ENCODE measurements at regions not wholly inside any gene's neighbourhood (a gene's known extent, or its start where the extent isn't known, plus 50 kb on each side); places are given as distances from the start of the nearest gene placed in this dataset.

DNA sequence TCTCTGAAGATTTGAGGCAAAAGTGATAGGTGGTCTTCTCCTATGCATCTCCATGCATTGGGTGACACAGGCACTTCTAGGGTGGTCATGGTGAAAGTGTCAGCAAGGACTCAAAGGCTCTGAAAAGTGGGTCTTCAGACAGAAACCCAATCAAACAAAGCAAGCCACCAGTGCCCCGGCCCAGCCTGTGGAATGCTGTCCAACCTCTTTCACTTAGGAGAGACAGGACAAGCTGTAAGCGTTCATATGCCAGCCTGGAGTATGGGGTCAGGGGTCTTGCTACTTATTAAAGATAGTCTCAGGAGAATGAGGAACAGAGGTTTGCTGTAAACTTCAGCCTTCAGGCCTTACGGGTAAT, 324.5 kb downstream of the GADD45G start:
- Histone ChIP-seq H3K18ac (ENCODE audit: extremely low read depth, low read length) (no peak overlapping the region), H3K4me1 (replicated peaks in 1 of 4; ENCODE audit: control insufficient read depth in 3 of 4, insufficient read depth in 4 of 4, low read length in 3 of 4) (no peaks in the 10 kb centered on the region), H3K27ac (ENCODE audit: low read depth, low read length) (no peak overlapping the region), H3K4me2 (ENCODE audit: insufficient read depth in 1 of 2, low read depth in 2 of 2, low read length in 2 of 2) (no peak overlapping the region), H3K14ac (ENCODE audit: insufficient read length) (no peak overlapping the region), H3K9ac (replicated peaks in 1 of 4; ENCODE audit: extremely low read depth in 1 of 4, low read depth in 3 of 4, low read length in 3 of 4) (no peak overlapping the region), H3K23ac (ENCODE audit: insufficient read length) (no peak overlapping the region), H3K9me3 (ENCODE audit: insufficient read depth in 2 of 2, low read depth in 1 of 2, low read length in 1 of 2) (no peaks in the 10 kb centered on the region), H2AK5ac (ENCODE audit: low read depth, low read length) (no peak overlapping the region), H2BK15ac (ENCODE audit: low read length) (no peak overlapping the region), H3K4me3 (ENCODE audit: extremely low read depth in 1 of 4, insufficient read depth in 2 of 4, low read depth in 3 of 4, low read length in 4 of 4) (no peak overlapping the region), H2BK12ac (ENCODE audit: low read depth, low read length) (no peak overlapping the region), H4K20me1 (replicated peaks in 1 of 2; ENCODE audit: control insufficient read depth in 1 of 2, insufficient read depth in 2 of 2, low read length in 2 of 2) (no peaks in the 10 kb centered on the region), H3K27me3 (replicated peaks in 1 of 4; ENCODE audit: control insufficient read depth in 3 of 4, extremely low read depth in 1 of 4, insufficient read depth in 3 of 4, low read length in 3 of 4) (no peaks in the 10 kb centered on the region; a peak in 1 of 7 replicates), H3K56ac (replicated peaks; ENCODE audit: insufficient read length, low read depth, low read length) (no peak overlapping the region), H4K8ac (ENCODE audit: extremely low read depth, insufficient read depth, low read length) (no peak overlapping the region), H3K23me2 (ENCODE audit: low read depth, low read length) (no peaks in the 10 kb centered on the region), H4K91ac (replicated peaks; ENCODE audit: insufficient read length, low read length) (no peak overlapping the region), H3K79me1 (ENCODE audit: low read depth, low read length) (no peaks in the 10 kb centered on the region), H2BK20ac (ENCODE audit: low read length) (no peak overlapping the region), H3K4ac (replicated peaks; ENCODE audit: insufficient read length, low read depth, low read length) (no peak overlapping the region), H3K79me2 (ENCODE audit: control insufficient read depth in 1 of 2, insufficient read depth in 2 of 2, low read length in 2 of 2) (no peaks in the 10 kb centered on the region), H2BK5ac (ENCODE audit: low read depth, low read length) (no peak overlapping the region), H4K5ac (ENCODE audit: insufficient read length, low read depth, low read length) (no peak overlapping the region), H3K36me3 (ENCODE audit: control insufficient read depth in 2 of 4, insufficient read depth in 4 of 4, low read length in 3 of 4) (no peaks in the 10 kb centered on the region), H2AFZ (ENCODE audit: low read length) (no peak overlapping the region), H2BK120ac (replicated peaks; ENCODE audit: low read depth, low read length) (no peak overlapping the region)
- FAIRE-seq (no peak), DNase-seq (ENCODE audit: low read depth in 1 of 2, low spot score in 2 of 2) (no peak)
- no peak for TF ChIP-seq GTF2F1 (IDR thresholded peaks at IDR 0.05; ENCODE audit: borderline replicate concordance, low read depth, low read length)
- TF ChIP-seq TBP (IDR thresholded peaks at IDR 0.05; ENCODE audit: low read depth, low read length): no peak
- TF ChIP-seq CHD1 (IDR thresholded peaks at IDR 0.05; ENCODE audit: low read depth, low read length): no peak
- no peak for TF ChIP-seq SP4 (IDR thresholded peaks at IDR 0.05; ENCODE audit: low read length)
- no peak for TF ChIP-seq TEAD4 (IDR thresholded peaks at IDR 0.05; ENCODE audit: low read depth, low read length)
- TF ChIP-seq, protein P1, sequence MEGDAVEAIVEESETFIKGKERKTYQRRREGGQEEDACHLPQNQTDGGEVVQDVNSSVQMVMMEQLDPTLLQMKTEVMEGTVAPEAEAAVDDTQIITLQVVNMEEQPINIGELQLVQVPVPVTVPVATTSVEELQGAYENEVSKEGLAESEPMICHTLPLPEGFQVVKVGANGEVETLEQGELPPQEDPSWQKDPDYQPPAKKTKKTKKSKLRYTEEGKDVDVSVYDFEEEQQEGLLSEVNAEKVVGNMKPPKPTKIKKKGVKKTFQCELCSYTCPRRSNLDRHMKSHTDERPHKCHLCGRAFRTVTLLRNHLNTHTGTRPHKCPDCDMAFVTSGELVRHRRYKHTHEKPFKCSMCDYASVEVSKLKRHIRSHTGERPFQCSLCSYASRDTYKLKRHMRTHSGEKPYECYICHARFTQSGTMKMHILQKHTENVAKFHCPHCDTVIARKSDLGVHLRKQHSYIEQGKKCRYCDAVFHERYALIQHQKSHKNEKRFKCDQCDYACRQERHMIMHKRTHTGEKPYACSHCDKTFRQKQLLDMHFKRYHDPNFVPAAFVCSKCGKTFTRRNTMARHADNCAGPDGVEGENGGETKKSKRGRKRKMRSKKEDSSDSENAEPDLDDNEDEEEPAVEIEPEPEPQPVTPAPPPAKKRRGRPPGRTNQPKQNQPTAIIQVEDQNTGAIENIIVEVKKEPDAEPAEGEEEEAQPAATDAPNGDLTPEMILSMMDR (IDR thresholded peaks at IDR 0.05; ENCODE audit: control extremely low read depth in 1 of 3, insufficient read depth in 1 of 3, low read depth in 1 of 3, low read length in 3 of 3): no peak
- no peak for TF ChIP-seq EZH2 (IDR thresholded peaks at IDR 0.05; ENCODE audit: low read depth, low read length, severe bottlenecking)
- TF ChIP-seq, protein P2, sequence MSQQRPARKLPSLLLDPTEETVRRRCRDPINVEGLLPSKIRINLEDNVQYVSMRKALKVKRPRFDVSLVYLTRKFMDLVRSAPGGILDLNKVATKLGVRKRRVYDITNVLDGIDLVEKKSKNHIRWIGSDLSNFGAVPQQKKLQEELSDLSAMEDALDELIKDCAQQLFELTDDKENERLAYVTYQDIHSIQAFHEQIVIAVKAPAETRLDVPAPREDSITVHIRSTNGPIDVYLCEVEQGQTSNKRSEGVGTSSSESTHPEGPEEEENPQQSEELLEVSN (IDR thresholded peaks at IDR 0.05): no peak
- no peak for TF ChIP-seq CBX8 (IDR thresholded peaks at IDR 0.05; ENCODE audit: borderline replicate concordance, low read depth, low read length)
- WGBS, 2 experiments (ENCODE audit: extremely low coverage in 1 of 2, insufficient coverage in 1 of 2, insufficient read length in 1 of 2, insufficient replicate concordance in 2 of 2, low coverage in 1 of 2, low lambda C conversion rate in 2 of 2, missing lambda C conversion rate in 1 of 2): 89% methylated on average over 3 of the region's 3 CpGs; no CpG with 5 or more reads in 1 of the 2 experiments
- POLR2A ChIA-PET (ENCODE audit: partially characterized antibody): no interaction called here
- CTCF ChIA-PET (ENCODE audit: partially characterized antibody): interaction anchor here (0.9 to 1.8 kb wide), 11 partner anchors 10 to 337 kb away, joined by 3 to 12 read pairs (median 4); no protein-coding TSS in a partner anchor

All from H1 (cell line).